PC-9 (cell line): ENCODE measurements at regions not wholly inside any gene's neighbourhood (a gene's known extent, or its start where the extent isn't known, plus 50 kb on each side); places are given as distances from the start of the nearest gene placed in this dataset.
"Not testable (repeated sequence)": the region's sequence is repeated elsewhere in the genome, so short reads cannot be mapped to it uniquely, and the experiment has no call there.

Experiments used
- BruUV-seq: library from RNA; stranded (reverse); fragments of 400-500 nt; replicated peaks from 2 replicates; lab custom pipeline; 2021; lab: Mats Ljungman, UMichigan
- CTCF ChIA-PET: fragments of 300-600 bp; sonication (Branson Sonifier 250); formaldehyde crosslinking; loops from one replicate; lab custom pipeline; 2022; ENCODE audit warnings: antibody characterized with exemption; lab: Charles Lee
- POLR2A ChIA-PET: fragments of 300-600 bp; sonication (Branson Sonifier 250); formaldehyde crosslinking; loops from one replicate; lab custom pipeline; 2022; ENCODE audit warnings: antibody characterized with exemption; ENCODE audit not compliant: unreplicated experiment; lab: Charles Lee
- DNase-seq, 2 experiments: peaks; one replicate each; pipeline versions ENCODE4 v3.0.0 to v3.0.0-alpha.2; 2015 to 2022; ENCODE audit warnings: mixed read lengths in 1 of 2
- H2AFZ ChIP-seq: fragments of 200-600 bp; sonication (generic); 2 replicates; pipeline ENCODE4 v1.8.1; 2017; ENCODE audit warnings: antibody characterized with exemption
- H3F3A ChIP-seq: fragments of 200-600 bp; sonication (generic); 2 replicates; pipeline ENCODE4 v1.8.1; 2017; ENCODE audit warnings: antibody characterized with exemption, mild to moderate bottlenecking, low read depth; ENCODE audit not compliant: insufficient read depth
- H3K27ac ChIP-seq: fragments of 200-600 bp; sonication (generic); 2 replicates; pipeline ENCODE4 v1.6.1; 2016; ENCODE audit warnings: mixed run types
- H3K27me3 ChIP-seq: fragments of 200-600 bp; sonication (generic); 2 replicates; pipeline ENCODE4 v1.6.1; 2016; ENCODE audit warnings: low read depth, mixed run types; ENCODE audit not compliant: insufficient read depth
- H3K36me3 ChIP-seq: fragments of 200-600 bp; sonication (generic); 2 replicates; pipeline ENCODE4 v1.6.1; 2016; ENCODE audit warnings: low read depth, mixed run types
- H3K4me1 ChIP-seq: fragments of 200-600 bp; sonication (generic); replicated peaks from 2 replicates; pipeline ENCODE4 v1.6.1; 2016; ENCODE audit warnings: mixed run types; ENCODE audit not compliant: insufficient read depth
- H3K4me2 ChIP-seq: fragments of 200-600 bp; sonication (generic); 2 replicates; pipeline ENCODE4 v1.6.1; 2017; ENCODE audit warnings: mixed run types
- H3K4me3 ChIP-seq: fragments of 200-600 bp; sonication (generic); 2 replicates; pipeline ENCODE4 v1.6.1; 2016; ENCODE audit warnings: mixed run types
- H3K79me2 ChIP-seq: fragments of 200-600 bp; sonication (generic); 2 replicates; pipeline ENCODE4 v1.6.1; 2017; ENCODE audit warnings: low read depth, mixed run types
- H3K9me2 ChIP-seq: fragments of 200-600 bp; sonication (generic); 2 replicates; pipeline ENCODE4 v1.8.1; 2017; ENCODE audit warnings: mild to moderate bottlenecking; ENCODE audit not compliant: insufficient read depth
- H3K9me3 ChIP-seq: fragments of 200-600 bp; sonication (generic); 2 replicates; pipeline ENCODE4 v1.8.1; 2016; ENCODE audit warnings: low read depth; ENCODE audit not compliant: insufficient read depth
- H4K20me1 ChIP-seq: fragments of 200-600 bp; sonication (generic); 2 replicates; pipeline ENCODE4 v1.8.1; 2017; ENCODE audit not compliant: insufficient read depth
- CTCF ChIP-seq: fragments of 200-600 bp; sonication (generic); conservative IDR thresholded peaks from 2 replicates; pipeline ENCODE4 v1.6.1; 2017; ENCODE audit warnings: mixed run types, antibody characterized with exemption, mild to moderate bottlenecking, moderate library complexity
- EZH2 ChIP-seq: fragments of 200-600 bp; sonication (generic); IDR thresholded peaks from 2 replicates; pipeline ENCODE4 v1.8.0; 2017; ENCODE audit warnings: antibody characterized with exemption, low read depth
- intact Hi-C: fragments of 100-400 bp; cut with micrococcal nuclease; formaldehyde crosslinking; loops from one replicate; pipeline ENCODE4 v1.10.0; 2022; ENCODE audit not compliant: unreplicated experiment

DNA sequence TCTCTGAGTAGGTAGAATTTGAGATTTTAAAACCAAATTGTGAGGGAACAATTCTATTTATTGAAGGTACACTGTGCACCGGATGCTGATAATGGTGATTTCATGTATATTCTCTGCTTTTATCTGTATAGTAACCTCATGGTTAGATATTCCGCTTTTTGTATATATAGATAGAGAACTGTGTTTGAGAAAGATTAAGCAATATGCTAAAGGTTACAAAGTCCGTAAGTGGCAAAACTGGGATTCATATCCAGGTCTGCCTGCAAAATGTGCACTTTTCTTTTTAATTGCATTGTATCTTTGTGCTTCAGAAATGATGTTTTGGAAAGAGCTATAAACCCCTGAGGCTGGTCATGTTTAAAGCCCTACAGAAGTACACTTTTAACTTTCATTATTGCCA lies 635.4 kb upstream of the NECTIN3 start:
- no peak overlapping the region for H2AFZ ChIP-seq
- TF ChIP-seq CTCF, result no peak
- no peak for TF ChIP-seq EZH2
- POLR2A ChIA-PET, result no interaction called here
- H4K20me1 ChIP-seq, result no peaks in the 10 kb centered on the region
- no peak overlapping the region for H3K27ac ChIP-seq
- intact Hi-C loops, result loop anchor here (10.0 kb wide), 1 partner anchor 639 kb away; the partner anchor contains the start of gene NECTIN3
- no peaks in the 10 kb centered on the region for H3K79me2 ChIP-seq
- 0 out of 2 replicates have a peak, but pooled peaks cover 3% of the 10 kb centered on the region for H3K9me2 ChIP-seq
- H3K4me1 ChIP-seq, result no peaks in the 10 kb centered on the region
- H3K4me2 ChIP-seq, result no peak overlapping the region
- no peaks in the 10 kb centered on the region for H3K9me3 ChIP-seq
- no TSS peak for BruUV-seq
- no peaks in the 10 kb centered on the region for H3K27me3 ChIP-seq
- no peaks in the 10 kb centered on the region for H3F3A ChIP-seq
- H3K36me3 ChIP-seq, result no peaks in the 10 kb centered on the region
- CTCF ChIA-PET, result no interaction called here
- no peak overlapping the region for H3K4me3 ChIP-seq
- DNase-seq, result no peak

GRCh38 chr3:110440066-110440653 lies 631.5 kb upstream of the NECTIN3 start:
- POLR2A ChIA-PET, H3F3A ChIP-seq, H3K79me2 ChIP-seq, H3K4me3 ChIP-seq, H3K27me3 ChIP-seq, H2AFZ ChIP-seq, intact Hi-C loops, H3K4me1 ChIP-seq, H3K9me2 ChIP-seq, H3K9me3 ChIP-seq, DNase-seq, H3K27ac ChIP-seq, H4K20me1 ChIP-seq, H3K36me3 ChIP-seq, BruUV-seq, H3K4me2 ChIP-seq, CTCF ChIA-PET: not testable (repeated sequence)

GRCh38 chr3:110454066-110454465 lies 617.5 kb upstream of the NECTIN3 start:
- Histone ChIP-seq H3K27me3 (no peaks in the 10 kb centered on the region), H4K20me1 (no peaks in the 10 kb centered on the region), H3K4me3 (no peak overlapping the region), H3F3A (no peaks in the 10 kb centered on the region), H3K79me2 (no peaks in the 10 kb centered on the region), H3K9me3 (no peaks in the 10 kb centered on the region), H3K4me1 (no peaks in the 10 kb centered on the region), H3K4me2 (no peak overlapping the region), H2AFZ (no peak overlapping the region), H3K9me2 (0 out of 2 replicates have a peak, but pooled peaks cover 4% of the 10 kb centered on the region), H3K36me3 (no peaks in the 10 kb centered on the region), H3K27ac (no peak overlapping the region)
- CTCF ChIA-PET, result interaction anchor here (0.6 kb wide), 1 partner anchor 1048 kb away, joined by 3 read pairs; no protein-coding TSS in a partner anchor
- no peak for TF ChIP-seq CTCF
- no peak for TF ChIP-seq EZH2
- no TSS peak for BruUV-seq
- no peak for DNase-seq
- intact Hi-C loops, result no loop called here
- POLR2A ChIA-PET, result no interaction called here

- DNase-seq, result no peak
- Histone ChIP-seq H3K27me3 (no peaks in the 10 kb centered on the region), H3K9me2 (0 out of 2 replicates have a peak, but pooled peaks cover 4% of the 10 kb centered on the region), H3K9me3 (no peaks in the 10 kb centered on the region), H3K36me3 (no peaks in the 10 kb centered on the region), H3K79me2 (no peaks in the 10 kb centered on the region), H3F3A (no peaks in the 10 kb centered on the region), H3K27ac (no peak overlapping the region), H2AFZ (no peak overlapping the region), H3K4me1 (no peaks in the 10 kb centered on the region), H3K4me3 (no peak overlapping the region), H4K20me1 (no peaks in the 10 kb centered on the region), H3K4me2 (no peak overlapping the region)
- BruUV-seq, result no TSS peak
- ChIA-PET CTCF (no interaction called here), POLR2A (no interaction called here)
- intact Hi-C loops, result no loop called here
- TF ChIP-seq EZH2 (no peak), CTCF (no peak)
Measured at GRCh38 chr3:110456001-110456400, 615.6 kb upstream of the NECTIN3 start.
